ENCODE measurements at regions not wholly inside any gene's neighbourhood (a gene's known extent, or its start where the extent isn't known, plus 50 kb on each side); places are given as distances from the start of the nearest gene placed in this dataset.

GRCh38 chr21:30984889-30985288 is 53.4 kb downstream of the KRTAP19-8 start:
- TF ChIP-seq CTCF (IDR thresholded peaks at IDR 0.05) (no peak), POLR2A (IDR thresholded peaks at IDR 0.05) (no peak)
